SW480 (cell line): ENCODE measurements at regions not wholly inside any gene's neighbourhood (a gene's known extent, or its start where the extent isn't known, plus 50 kb on each side); places are given as distances from the start of the nearest gene placed in this dataset.
"Not testable (repeated sequence)": the region's sequence is repeated elsewhere in the genome, so short reads cannot be mapped to it uniquely, and the experiment has no call there.

Source experiments
- DNase-seq: peaks from one replicate; pipeline ENCODE4 v3.0.0-alpha.2; 2016; ENCODE audit warnings: low spot score

DNA sequence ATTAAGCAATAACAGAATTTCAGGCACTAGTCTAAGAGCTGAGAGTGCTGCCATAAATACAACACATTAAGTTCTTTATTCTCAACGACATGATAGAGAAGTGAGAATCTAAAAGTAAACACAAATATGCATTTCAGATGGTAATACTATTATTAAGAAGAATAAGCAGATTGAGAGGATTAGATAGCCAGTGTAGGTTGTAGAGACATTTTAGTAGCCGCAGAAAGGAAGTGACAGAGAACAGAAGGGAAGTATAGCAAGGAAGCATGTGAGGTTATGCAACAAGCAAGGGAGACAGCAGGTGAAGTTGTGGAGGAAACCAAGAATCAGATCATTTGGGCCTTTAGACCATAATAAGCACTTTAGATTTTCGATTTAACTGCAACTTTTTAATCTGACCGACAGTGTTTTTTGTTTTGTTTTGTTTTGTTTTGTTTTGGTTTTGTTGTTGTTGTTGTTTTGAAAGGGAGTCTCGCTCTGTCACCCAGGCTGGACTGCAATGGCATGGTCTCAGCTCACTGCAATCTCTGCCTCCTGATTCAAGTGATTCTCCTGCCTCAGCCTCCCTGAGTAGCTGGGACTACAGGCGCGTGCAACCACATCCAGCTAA is 737.0 kb upstream of the ADGRB3 start:
- no peak for DNase-seq

DNA sequence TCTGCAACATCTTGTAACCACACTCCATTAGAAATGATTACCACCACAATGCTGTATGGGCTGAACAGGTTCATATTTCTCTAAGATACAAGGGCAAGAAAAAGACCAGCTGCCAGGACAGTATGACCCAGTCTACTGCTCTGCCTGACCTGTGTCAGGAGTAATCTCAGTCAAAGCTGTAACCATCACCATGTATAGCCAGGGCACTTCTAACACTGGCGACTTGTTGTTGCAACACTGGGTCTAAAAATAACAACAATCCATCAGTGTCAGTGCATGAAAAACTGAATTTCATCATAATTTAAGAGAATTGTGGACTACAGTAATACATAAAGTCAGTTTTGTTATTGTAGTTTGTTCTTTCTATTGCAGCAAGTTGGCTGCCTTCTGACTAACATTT is 738.6 kb upstream of the ADGRB3 start:
- DNase-seq: no peak

GRCh38 chr6:67889682-67889995 is 745.4 kb upstream of the ADGRB3 start:
- no peak for DNase-seq

- DNase-seq: no peak
Observed at GRCh38 chr6:67888886-67889681, 746.0 kb upstream of the ADGRB3 start.

DNA sequence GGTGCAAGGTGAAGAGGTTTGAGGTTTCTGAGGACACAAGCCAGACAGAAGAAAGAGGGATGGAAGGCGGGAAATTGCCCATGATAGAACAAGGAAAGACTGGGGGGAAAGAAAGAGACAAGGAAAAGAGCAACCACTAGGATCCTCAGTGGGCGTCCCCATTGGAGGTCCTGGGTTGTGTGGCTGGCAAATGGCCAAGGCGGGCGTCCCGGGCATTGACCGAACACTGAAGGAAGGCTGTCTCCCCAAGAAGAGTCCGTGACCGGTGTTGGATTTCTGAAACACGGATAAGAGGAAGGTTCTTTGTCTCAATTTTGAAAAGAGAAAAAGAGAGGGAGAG is 746.6 kb upstream of the ADGRB3 start:
- no peak for DNase-seq

- DNase-seq: no peak
Observed at GRCh38 chr6:67887747-67888545, 747.1 kb upstream of the ADGRB3 start.

DNA sequence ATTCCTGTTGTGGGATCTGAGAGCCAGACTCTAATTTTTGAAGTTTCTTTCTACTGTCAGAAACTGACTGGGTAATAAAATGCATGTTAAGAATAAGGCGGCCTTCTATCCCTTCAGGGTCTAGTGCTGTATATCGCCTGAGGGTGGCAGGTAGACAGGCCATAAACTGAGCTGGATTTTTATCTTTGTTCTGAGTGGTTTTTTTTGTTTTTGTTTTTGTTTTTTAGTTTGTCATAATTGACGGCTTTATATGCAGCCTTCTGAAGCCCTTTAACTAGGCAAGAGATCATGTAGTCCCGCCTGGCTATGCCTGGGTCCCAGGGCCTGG is 747.7 kb upstream of the ADGRB3 start:
- DNase-seq: no peak

DNA sequence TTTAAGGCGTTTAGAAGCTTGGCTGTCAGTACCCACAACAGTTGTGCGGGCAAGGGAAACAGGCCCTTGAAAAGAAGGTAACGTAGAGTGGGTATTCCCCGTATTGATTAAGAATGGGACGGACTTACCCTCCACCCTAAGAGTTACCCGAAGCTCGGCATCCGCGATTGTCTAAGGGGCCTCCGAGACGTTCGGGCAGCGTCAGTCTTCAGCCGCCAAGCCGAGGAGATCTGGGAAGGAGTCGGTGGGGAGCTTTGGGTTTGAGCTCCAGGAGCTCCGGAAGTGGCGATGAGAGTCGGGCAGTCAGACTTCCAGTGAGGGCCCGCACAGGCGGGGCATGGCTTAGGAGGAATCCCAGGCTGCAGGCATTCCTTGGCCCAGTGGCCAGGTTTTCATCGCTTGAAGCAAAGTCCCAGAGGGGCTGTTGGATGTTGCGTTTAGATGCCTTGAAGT is 748.2 kb upstream of the ADGRB3 start:
- no peak for DNase-seq

GRCh38 chr6:67886036-67886707 is 748.9 kb upstream of the ADGRB3 start:
- DNase-seq: no peak

DNA sequence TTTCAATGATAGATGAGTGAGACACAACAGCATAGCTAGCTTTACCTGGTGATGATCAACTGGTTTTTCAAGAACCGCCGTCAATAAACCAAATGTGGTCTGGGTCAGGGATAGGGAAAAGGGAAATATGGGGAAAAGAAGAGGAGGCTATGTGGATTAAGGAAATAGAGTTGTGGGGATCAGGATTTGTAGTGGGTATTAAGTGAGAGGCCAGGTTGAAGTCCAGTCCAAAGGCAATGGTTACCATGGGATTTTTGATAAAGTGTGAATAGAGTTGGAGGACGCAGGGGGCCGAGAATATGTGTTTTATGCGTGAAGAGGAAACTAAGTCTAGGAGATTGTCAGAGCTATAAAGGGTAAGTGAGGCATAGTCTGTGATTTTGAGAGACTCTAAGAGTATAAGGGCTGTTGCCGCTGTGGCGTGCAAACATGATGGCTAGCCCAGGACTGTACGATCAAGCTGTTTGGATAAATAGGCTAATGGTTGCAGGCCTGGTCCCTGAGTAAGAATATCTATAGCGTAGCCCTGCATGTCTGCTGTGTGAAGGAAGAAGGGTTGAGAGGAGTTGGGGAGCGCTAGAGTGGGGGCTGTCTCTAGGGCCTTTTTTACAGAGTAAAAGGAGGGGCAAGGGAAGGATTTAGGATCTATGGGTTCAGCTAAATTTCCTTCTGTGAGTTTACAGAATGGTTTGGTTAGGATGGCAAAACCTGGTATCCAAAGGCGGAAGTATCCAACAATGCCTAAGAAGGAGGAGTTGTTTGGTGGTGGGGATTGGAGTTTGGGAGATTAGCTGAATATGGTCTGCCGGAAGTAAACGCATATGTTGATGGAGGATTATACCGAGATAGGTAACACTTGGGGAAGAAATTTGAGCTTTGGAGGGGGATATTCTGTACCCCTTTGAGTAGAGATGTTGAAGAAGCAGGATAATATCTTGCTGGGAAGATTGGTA is 749.7 kb upstream of the ADGRB3 start:
- DNase-seq: no peak

- no peak for DNase-seq
Observed at GRCh38 chr6:67884442-67884841, 750.6 kb upstream of the ADGRB3 start.

- DNase-seq: no peak
Observed at GRCh38 chr6:67883500-67884366, 751.3 kb upstream of the ADGRB3 start.

DNA sequence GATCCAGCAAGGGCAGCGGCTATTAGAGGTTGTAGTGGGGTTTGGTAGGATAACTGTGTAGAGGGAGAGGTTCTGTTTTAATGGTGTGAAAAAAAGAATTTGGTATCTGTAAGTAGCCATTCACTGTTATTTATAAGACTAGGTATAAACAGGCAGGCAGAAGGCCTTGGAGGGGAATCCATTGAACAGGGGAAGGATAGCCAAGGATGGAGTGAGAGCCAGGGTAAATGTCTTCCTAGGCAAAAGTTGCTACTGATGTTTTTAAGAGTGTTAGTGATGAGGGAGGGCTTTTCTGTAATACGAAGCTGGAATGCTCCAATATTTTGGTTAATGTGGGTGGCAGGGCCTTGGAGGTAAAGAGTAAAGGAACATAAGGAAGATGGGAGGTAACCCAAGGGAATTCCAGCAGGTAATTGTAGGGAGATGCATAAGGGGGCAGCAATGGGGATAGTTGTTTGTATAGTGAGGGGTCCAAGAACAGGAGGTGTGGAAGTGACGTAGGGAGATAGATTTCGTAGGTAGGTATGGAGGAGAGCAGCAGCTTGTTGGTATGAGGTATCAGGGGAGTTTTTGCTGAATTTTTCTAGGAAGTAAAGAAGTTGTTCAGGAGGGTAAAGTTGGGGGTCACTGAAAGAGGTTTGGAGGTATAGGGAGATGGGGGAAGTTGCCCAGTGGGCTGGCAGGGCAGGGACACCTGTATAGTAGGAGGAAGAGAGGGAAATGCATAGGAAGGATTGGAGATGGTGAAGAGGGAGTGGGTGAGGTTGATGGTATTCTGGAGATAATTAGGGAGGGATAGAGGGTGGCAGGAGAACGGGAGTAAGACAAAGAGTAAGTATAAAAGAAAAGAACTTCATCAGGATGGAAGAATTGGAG is 752.4 kb upstream of the ADGRB3 start:
- no peak for DNase-seq

DNA sequence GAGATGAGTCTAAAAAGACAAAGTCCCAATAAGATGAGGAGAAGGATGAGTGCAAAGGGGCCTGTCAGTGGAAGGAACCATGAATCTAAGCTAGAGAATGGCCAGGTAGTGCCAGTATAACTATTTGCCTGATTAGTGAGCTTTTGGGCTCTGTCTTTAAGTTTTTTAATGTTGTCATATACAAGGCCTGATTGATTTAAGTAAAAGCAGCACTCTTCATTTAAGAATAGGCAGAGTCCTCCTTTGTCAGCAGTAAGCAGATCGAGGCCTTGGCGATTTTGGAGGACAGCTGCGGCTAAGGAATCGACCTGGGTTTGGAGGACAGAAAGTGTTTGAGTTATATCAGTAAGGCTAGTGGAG is 753.4 kb upstream of the ADGRB3 start:
- no peak for DNase-seq

DNA sequence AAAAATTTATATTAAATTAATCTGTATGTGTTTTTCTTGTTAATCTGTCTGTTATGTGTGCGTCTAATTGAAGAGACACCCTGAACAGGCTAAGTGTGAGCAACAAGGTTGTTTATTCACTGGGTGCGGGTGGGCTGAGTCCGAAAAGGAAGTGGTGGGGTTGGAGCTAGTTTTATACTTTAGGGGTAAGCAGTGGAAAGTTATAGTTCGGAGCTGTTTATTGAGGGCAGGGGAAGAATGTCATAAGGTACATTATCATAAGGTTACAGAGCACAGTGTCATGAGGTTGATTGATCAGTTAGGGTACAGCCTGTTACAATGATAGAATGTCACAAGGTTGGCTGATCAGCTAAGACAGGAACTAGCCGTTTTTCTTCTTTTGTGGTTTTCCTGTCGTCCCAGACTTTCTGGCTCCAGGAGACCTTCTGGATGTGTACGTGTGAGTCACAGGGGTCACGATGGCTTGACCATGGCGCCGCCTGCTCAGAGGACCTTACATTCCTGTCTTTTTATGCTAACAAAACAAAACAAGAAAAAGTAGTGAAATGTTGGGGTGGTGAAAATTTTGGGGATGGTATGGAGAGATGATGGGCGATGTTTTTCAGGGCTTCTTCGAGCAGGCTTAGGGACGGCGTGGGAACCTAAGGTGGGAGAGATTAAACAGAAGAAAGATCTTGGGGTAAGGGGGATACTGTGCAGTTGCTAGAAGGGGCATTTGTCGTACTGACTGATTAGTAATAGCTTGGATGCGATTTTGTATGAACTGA is 754.0 kb upstream of the ADGRB3 start:
- no peak for DNase-seq

- not testable (repeated sequence) for DNase-seq
Observed at GRCh38 chr6:67880343-67880742, 754.7 kb upstream of the ADGRB3 start.

DNA sequence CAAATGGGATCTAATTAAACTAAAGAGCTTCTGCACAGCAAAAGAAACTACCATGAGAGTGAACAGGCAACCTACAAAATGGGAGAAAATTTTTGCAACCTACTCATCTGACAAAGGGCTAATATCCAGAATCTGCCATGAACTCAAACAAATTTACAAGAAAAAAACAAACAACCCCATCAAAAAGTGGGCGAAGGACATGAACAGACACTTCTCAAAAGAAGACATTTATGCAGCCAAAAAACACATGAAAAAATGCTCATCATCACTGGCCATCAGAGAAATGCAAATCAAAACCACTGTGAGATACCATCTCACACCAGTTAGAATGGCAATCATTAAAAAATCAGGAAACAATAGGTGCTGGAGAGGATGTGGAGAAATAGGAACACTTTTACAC is 755.2 kb upstream of the ADGRB3 start:
- not testable (repeated sequence) for DNase-seq

DNA sequence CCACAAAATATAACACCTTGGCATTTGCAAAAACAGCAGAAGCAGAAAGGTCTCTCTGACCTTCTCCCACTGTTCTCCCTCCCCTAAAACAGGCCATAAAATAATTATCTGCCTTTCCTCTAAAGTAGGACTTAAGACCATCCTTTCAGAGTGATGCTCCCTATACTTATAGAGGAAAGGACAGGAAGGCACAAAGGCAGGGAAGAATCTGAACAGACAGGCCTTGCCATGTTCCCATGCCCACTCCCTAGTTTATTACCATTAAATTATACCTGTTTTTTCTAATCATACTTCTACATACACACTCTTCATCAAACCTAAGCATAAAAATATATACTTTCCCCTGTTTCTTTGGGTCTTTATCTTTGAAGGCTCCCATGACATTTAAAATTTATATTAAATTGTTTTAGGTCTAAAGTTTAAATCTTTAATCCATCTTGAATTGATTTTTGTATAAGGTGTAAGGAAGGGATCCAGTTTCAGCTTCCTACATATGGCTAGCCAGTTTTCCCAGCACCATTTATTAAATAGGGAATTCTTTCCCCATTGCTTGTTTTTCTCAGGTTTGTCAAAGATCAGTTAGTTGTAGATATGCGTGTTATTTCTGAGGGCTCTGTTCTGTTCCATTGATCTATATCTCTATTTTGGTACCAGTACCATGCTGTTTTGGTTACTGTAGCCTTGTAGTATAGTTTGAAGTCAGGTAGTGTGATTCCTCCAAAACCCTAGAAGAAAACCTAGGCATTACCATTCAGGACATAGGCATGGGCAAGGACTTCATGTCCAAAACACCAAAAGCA is 755.8 kb upstream of the ADGRB3 start:
- DNase-seq: not testable (repeated sequence)
